ENCODE measurements at regions not wholly inside any gene's neighbourhood (a gene's known extent, or its start where the extent isn't known, plus 50 kb on each side); places are given as distances from the start of the nearest gene placed in this dataset.

DNA sequence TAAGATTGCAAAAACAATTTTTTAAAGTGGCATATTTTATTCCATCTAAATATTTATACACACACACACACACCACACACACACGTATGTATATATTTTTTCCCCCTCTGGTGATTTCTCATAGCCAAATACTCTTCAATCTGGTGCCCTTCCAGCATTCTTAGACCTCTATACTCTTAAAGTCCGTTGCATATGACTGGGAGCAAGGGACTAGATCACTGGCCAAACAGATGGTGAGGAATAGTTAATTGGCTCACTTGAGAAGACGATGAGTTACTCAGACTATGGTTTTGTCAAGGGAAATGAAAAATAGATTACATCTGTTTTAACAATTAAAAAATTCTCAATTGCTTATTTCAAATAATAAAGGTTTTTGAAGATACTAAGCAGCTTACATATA, 512.5 kb upstream of the LRRTM4 start:
- Histone ChIP-seq H3K9me3 (replicated peaks; ENCODE audit: low read length) (peaks cover 3% of the 10 kb centered on the region), H3K36me3 (ENCODE audit: insufficient read depth, low read length) (no peaks in the 10 kb centered on the region), H3K4me1 (ENCODE audit: control insufficient read depth, insufficient read depth, low read length) (no peaks in the 10 kb centered on the region), H3K27me3 (ENCODE audit: control insufficient read depth, insufficient read depth, low read length) (no peaks in the 10 kb centered on the region), H3K4me2 (ENCODE audit: low read length) (no peak overlapping the region), H3K4me3 (ENCODE audit: low read length) (no peak overlapping the region), H3K9ac (ENCODE audit: low read depth, low read length) (no peak overlapping the region)

DNA sequence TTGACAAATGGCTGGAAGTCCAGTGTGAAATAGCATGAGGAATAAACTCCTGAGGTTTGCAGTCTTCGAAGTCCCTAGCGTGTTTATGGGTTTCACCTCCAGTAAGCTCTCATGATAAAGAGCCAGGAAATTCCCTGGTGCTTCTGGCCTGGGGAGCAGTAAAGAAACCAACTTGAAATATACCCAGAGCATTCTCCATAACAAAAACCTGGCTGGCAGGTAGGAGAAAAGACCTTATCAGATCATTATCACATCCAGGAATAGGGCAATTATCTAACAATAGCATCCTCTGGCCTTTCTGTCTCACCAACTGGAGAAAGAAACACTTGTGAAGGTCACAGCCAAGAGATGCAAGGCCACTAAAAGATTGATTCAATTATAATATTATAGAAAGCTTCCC, 513.6 kb upstream of the LRRTM4 start:
- Histone ChIP-seq H3K9me3 (replicated peaks; ENCODE audit: low read length) (no peaks in the 10 kb centered on the region), H3K36me3 (ENCODE audit: insufficient read depth, low read length) (no peaks in the 10 kb centered on the region), H3K4me3 (ENCODE audit: low read length) (no peak overlapping the region), H3K4me1 (ENCODE audit: control insufficient read depth, insufficient read depth, low read length) (no peaks in the 10 kb centered on the region), H3K4me2 (ENCODE audit: low read length) (no peak overlapping the region), H3K27me3 (ENCODE audit: control insufficient read depth, insufficient read depth, low read length) (no peaks in the 10 kb centered on the region), H3K9ac (ENCODE audit: low read depth, low read length) (no peak overlapping the region)

DNA sequence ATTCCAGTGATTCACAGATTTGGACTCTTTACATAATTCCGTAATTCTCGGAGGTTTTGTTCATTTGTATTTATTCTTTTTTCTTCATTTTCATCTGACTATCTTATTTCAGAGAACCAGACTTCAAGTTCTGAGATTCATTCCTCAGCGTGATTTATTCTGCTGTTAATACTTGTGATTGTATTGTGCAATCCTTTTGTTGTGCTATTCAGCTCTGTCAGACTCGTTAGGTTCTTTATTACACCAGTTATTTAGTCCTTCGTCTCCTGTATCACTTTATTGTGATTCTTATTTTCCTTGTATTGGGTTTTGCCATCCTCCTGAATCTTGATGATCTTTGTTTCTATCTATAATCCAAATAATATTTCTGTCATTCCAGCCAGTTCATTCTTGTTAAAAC, 529.3 kb upstream of the LRRTM4 start:
- Histone ChIP-seq H3K27me3 (ENCODE audit: control insufficient read depth, insufficient read depth, low read length) (no peaks in the 10 kb centered on the region), H3K36me3 (ENCODE audit: insufficient read depth, low read length) (no peaks in the 10 kb centered on the region), H3K4me1 (ENCODE audit: control insufficient read depth, insufficient read depth, low read length) (no peaks in the 10 kb centered on the region), H3K9me3 (replicated peaks; ENCODE audit: low read length) (peaks cover 3% of the 10 kb centered on the region), H3K9ac (ENCODE audit: low read depth, low read length) (no peak overlapping the region), H3K4me3 (ENCODE audit: low read length) (no peak overlapping the region), H3K4me2 (ENCODE audit: low read length) (no peak overlapping the region)

DNA sequence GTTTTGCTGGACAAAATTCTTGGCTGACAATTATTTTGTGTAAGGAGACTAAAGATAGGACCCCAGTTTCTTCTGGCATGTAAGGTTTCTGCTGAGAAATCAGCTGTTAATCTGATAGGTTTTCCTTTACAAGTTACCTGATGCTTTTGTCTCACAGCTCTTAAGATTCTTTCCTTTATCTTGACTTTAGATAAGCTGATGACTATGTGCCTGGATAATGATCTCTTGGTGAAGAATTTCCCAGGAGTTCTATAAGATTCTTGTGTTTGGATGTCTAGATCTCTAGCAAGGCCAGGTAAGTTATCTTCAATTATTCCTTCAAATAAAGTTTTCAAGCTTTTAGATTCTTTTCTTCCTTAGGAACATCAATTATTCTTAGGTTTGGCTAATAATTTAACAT, 534.8 kb upstream of the LRRTM4 start:
- H3K9me3 ChIP-seq (replicated peaks; ENCODE audit: low read length) = peaks cover 3% of the 10 kb centered on the region

DNA sequence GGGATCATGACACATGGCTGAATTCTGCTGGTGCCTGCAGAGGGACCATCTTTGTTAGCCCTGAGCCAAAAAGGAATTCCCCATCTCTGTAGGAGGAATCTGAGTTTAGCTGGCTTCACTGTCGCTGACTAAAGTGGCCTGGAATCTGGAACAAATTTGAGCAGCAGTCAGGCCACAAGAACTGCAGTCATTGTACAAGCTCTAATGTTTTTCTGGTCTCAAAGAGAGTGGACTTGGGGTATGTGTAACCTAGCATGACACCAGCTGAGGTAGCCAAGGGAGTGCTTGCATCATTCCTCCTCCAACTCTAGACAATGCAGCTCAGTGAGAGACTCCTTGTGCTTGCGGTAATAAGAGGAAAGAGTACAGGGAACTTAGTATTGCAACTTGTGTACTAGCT, 539.1 kb upstream of the LRRTM4 start:
- Histone ChIP-seq H3K27me3 (ENCODE audit: control insufficient read depth, insufficient read depth, low read length) (no peaks in the 10 kb centered on the region), H3K4me2 (ENCODE audit: low read length) (no peak overlapping the region), H3K36me3 (ENCODE audit: insufficient read depth, low read length) (no peaks in the 10 kb centered on the region), H3K4me3 (ENCODE audit: low read length) (no peak overlapping the region), H3K9me3 (replicated peaks; ENCODE audit: low read length) (no peaks in the 10 kb centered on the region), H3K9ac (ENCODE audit: low read depth, low read length) (no peak overlapping the region), H3K4me1 (ENCODE audit: control insufficient read depth, insufficient read depth, low read length) (no peaks in the 10 kb centered on the region)

More for the DNA sequence above, 534.8 kb upstream of the LRRTM4 start:
- Histone ChIP-seq H3K4me2 (ENCODE audit: low read length) (no peak overlapping the region), H3K27me3 (ENCODE audit: control insufficient read depth, insufficient read depth, low read length) (no peaks in the 10 kb centered on the region), H3K4me1 (ENCODE audit: control insufficient read depth, insufficient read depth, low read length) (no peaks in the 10 kb centered on the region), H3K36me3 (ENCODE audit: insufficient read depth, low read length) (no peaks in the 10 kb centered on the region), H3K4me3 (ENCODE audit: low read length) (no peak overlapping the region), H3K9ac (ENCODE audit: low read depth, low read length) (no peak overlapping the region)

DNA sequence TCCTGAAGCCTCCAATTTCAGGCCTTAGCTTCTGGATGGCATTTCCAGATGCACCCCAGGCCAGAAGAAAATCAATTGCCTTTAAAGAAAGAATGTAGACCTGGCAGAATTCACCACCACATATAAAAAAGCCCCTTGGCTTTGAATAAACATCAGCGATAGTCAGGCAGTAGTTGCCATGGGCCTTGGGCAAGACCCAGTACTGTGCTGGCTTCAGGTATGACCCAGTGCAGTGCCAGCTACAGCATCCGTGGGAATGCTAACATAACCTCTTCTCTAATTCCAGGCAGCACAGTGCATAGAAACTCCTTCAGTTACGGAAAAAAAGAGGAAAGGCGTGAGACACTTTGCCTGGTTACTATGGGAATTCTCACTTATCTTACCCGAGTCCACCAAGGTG, 539.6 kb upstream of the LRRTM4 start:
- no peaks in the 10 kb centered on the region for H3K27me3 ChIP-seq (ENCODE audit: control insufficient read depth, insufficient read depth, low read length)
- no peak overlapping the region for H3K4me3 ChIP-seq (ENCODE audit: low read length)
- H3K9ac ChIP-seq (ENCODE audit: low read depth, low read length) = no peak overlapping the region
- no peaks in the 10 kb centered on the region for H3K36me3 ChIP-seq (ENCODE audit: insufficient read depth, low read length)
- no peaks in the 10 kb centered on the region for H3K4me1 ChIP-seq (ENCODE audit: control insufficient read depth, insufficient read depth, low read length)
- H3K9me3 ChIP-seq (replicated peaks; ENCODE audit: low read length) = no peaks in the 10 kb centered on the region
- no peak overlapping the region for H3K4me2 ChIP-seq (ENCODE audit: low read length)

DNA sequence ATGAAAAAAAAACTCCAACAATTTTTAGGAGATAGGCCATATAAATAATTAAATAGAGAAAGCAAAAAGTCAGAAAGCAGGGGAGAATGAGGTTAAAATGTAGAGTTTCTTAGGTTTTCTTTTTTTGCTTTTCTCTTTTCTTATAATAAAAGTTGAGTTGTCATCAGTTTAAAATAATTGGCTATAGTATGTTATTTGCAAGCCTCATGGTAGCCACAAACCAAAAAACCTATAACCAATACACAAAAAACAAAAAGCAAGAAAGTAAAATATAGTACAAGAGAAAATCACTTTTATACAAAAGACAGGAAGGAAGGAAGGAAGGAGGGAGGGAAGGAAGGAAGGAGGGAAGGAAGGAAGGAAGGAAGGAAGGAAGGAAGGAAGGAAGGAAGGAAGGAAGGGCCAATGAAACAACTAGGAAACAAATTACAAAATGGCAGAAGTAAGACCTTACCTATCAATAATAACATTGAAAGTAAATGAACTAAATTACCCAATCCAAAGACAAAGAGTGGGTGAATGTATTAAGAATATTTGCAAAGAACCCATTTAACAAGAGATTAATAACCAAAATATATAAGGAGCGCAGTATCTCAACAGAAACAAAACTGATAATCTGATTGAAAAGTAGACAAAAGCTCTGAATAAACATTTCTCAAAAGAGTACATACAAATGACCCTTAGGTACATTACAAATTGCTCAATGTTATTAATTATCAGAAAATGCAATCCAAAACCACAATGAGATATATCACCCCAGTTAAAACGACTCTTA, 541.3 kb upstream of the LRRTM4 start:
- H3K4me3 ChIP-seq (ENCODE audit: low read length) = no peak overlapping the region
- no peaks in the 10 kb centered on the region for H3K27me3 ChIP-seq (ENCODE audit: control insufficient read depth, insufficient read depth, low read length)
- peaks cover 4% of the 10 kb centered on the region for H3K9me3 ChIP-seq (replicated peaks; ENCODE audit: low read length)
- no peaks in the 10 kb centered on the region for H3K36me3 ChIP-seq (ENCODE audit: insufficient read depth, low read length)
- no peaks in the 10 kb centered on the region for H3K4me1 ChIP-seq (ENCODE audit: control insufficient read depth, insufficient read depth, low read length)
- H3K9ac ChIP-seq (ENCODE audit: low read depth, low read length) = no peak overlapping the region
- no peak overlapping the region for H3K4me2 ChIP-seq (ENCODE audit: low read length)

DNA sequence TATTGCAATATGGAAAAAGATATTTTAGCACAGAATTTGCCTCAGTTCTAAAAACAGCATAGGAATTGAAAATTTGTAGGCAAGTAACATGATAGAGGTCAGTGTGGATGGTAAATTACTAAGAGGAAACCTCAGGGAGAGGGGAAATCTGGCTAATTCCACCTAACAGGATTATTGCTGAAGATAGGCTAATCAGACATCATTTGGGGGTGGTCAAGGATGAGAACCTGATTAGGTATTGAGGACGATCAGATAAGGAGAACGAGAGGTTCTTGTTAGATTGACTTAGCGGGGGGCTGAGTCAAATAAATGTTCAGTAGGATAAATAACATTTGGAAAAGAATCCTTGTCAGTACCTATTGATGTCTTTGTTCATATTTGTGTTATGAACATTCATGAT, 543.2 kb upstream of the LRRTM4 start:
- Histone ChIP-seq H3K9me3 (replicated peaks; ENCODE audit: low read length) (peaks cover 4% of the 10 kb centered on the region), H3K9ac (ENCODE audit: low read depth, low read length) (no peak overlapping the region), H3K4me1 (ENCODE audit: control insufficient read depth, insufficient read depth, low read length) (no peaks in the 10 kb centered on the region), H3K36me3 (ENCODE audit: insufficient read depth, low read length) (no peaks in the 10 kb centered on the region), H3K27me3 (ENCODE audit: control insufficient read depth, insufficient read depth, low read length) (no peaks in the 10 kb centered on the region), H3K4me3 (ENCODE audit: low read length) (no peak overlapping the region), H3K4me2 (ENCODE audit: low read length) (no peak overlapping the region)

DNA sequence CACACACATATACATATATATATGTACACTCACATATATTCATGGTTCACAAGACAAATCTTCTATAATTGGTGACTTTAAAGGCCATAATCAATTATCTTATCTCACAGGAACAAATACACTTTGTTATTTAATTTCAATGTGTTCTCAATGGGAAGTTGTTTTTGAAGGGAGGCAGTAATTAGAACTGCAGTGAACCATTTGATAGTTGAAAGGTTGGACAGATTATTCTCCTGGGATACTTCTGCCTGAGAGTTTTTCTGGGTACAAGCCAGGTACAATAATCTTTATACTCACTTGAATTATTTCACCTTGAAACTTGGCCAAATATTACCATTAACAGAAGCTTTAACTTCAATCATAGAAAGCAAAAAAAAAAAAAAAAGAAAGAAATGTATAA, 546.6 kb upstream of the LRRTM4 start:
- Histone ChIP-seq H3K4me2 (ENCODE audit: low read length) (no peak overlapping the region), H3K9me3 (replicated peaks; ENCODE audit: low read length) (peaks cover 4% of the 10 kb centered on the region), H3K4me1 (ENCODE audit: control insufficient read depth, insufficient read depth, low read length) (no peaks in the 10 kb centered on the region), H3K36me3 (ENCODE audit: insufficient read depth, low read length) (no peaks in the 10 kb centered on the region), H3K9ac (ENCODE audit: low read depth, low read length) (no peak overlapping the region), H3K4me3 (ENCODE audit: low read length) (no peak overlapping the region), H3K27me3 (ENCODE audit: control insufficient read depth, insufficient read depth, low read length) (no peaks in the 10 kb centered on the region)

DNA sequence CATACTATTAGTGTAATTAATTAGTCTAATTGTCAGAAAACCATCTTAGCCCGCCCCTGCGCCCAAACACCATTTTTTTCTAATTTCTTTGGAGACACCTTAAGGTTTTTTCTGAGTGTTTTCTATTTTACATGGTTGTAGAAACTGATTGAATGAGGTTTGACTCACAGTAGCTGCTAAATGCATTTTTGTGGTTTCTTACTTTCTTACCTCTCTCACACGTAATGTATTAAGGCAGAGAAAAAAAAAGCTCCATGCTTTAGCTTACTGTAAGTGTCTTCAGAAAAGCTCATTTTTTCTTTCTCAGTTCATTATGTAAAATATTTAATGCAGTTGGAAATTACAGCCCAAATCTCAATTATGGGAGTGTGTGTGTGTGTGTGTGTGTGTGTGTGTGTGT, 548.5 kb upstream of the LRRTM4 start:
- Histone ChIP-seq H3K9ac (ENCODE audit: low read depth, low read length) (no peak overlapping the region), H3K27me3 (ENCODE audit: control insufficient read depth, insufficient read depth, low read length) (no peaks in the 10 kb centered on the region), H3K4me3 (ENCODE audit: low read length) (no peak overlapping the region), H3K9me3 (replicated peaks; ENCODE audit: low read length) (peaks cover 4% of the 10 kb centered on the region), H3K4me2 (ENCODE audit: low read length) (no peak overlapping the region), H3K4me1 (ENCODE audit: control insufficient read depth, insufficient read depth, low read length) (no peaks in the 10 kb centered on the region), H3K36me3 (ENCODE audit: insufficient read depth, low read length) (no peaks in the 10 kb centered on the region)

DNA sequence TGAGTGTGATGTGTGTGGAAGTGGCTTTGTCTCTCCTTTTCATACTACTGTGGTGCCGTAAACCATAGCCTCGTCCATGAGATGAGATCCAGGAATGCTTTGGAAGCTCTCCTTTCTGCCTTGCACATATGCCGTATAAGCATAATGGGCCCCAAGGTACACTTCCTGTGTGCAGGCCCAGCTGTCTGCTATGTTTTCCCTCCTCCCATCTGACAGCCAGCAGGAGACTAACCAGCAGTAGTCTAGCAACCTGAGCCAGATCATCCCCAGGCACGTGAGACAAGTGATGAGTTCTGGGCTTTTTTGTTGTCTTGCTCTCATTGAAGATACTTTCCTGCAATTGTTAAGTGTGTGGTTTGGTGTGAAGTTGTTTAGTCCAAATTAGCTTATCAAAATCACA, 555.5 kb upstream of the LRRTM4 start:
- Histone ChIP-seq H3K4me3 (ENCODE audit: low read length) (no peak overlapping the region), H3K4me2 (ENCODE audit: low read length) (no peak overlapping the region), H3K36me3 (ENCODE audit: insufficient read depth, low read length) (no peaks in the 10 kb centered on the region), H3K9me3 (replicated peaks; ENCODE audit: low read length) (no peaks in the 10 kb centered on the region), H3K4me1 (ENCODE audit: control insufficient read depth, insufficient read depth, low read length) (no peaks in the 10 kb centered on the region), H3K9ac (ENCODE audit: low read depth, low read length) (no peak overlapping the region), H3K27me3 (ENCODE audit: control insufficient read depth, insufficient read depth, low read length) (no peaks in the 10 kb centered on the region)

DNA sequence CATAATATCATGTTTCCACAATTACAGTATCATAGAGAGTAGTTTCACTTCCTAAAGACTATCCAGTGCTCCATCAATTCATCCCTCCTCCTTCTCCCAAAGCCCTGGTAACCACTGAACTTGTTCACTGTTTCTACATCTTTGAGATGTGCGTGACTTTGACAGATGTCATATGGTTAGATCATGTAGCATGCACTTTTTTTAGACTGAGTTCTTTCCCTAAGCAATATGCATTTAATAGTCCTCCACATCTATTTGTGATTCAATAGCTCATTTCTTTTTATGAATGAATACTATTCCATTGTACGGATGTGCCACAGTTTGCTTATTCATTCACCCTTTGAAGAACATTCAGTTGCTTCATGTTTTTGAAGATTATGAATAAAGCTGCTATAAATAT, 560.4 kb upstream of the LRRTM4 start:
- Histone ChIP-seq H3K27me3 (ENCODE audit: control insufficient read depth, insufficient read depth, low read length) (no peaks in the 10 kb centered on the region), H3K9ac (ENCODE audit: low read depth, low read length) (no peak overlapping the region), H3K4me2 (ENCODE audit: low read length) (no peak overlapping the region), H3K36me3 (ENCODE audit: insufficient read depth, low read length) (no peaks in the 10 kb centered on the region), H3K9me3 (replicated peaks; ENCODE audit: low read length) (no peaks in the 10 kb centered on the region), H3K4me1 (ENCODE audit: control insufficient read depth, insufficient read depth, low read length) (no peaks in the 10 kb centered on the region), H3K4me3 (ENCODE audit: low read length) (no peak overlapping the region)

Data from skeletal muscle satellite cell (primary cell).